H9 (cell line): ENCODE measurements at regions not wholly inside any gene's neighbourhood (a gene's known extent, or its start where the extent isn't known, plus 50 kb on each side); places are given as distances from the start of the nearest gene placed in this dataset.

Source experiments
- DNase-seq: peaks from one replicate; pipeline ENCODE4 v3.0.0-alpha.2; 2017
- H2AFZ ChIP-seq: one replicate; pipeline ENCODE4 v1.6.1; 2013; ENCODE audit warnings: mild to moderate bottlenecking, low read length, control low read depth, moderate library complexity
- H2AK5ac ChIP-seq: 2 replicates; pipeline ENCODE4 v1.6.1; 2013; ENCODE audit warnings: low read length, control low read depth, mixed read lengths; ENCODE audit not compliant: insufficient read length
- H2BK120ac ChIP-seq: one replicate; pipeline ENCODE4 v1.6.1; 2013; ENCODE audit warnings: low read depth, mild to moderate bottlenecking, low read length, control low read depth, inconsistent platforms; ENCODE audit not compliant: poor library complexity, severe bottlenecking
- H2BK12ac ChIP-seq: 2 replicates; pipeline ENCODE4 v1.6.1; 2013; ENCODE audit warnings: low read length, control low read depth, mixed read lengths, low read depth; ENCODE audit not compliant: insufficient read length
- H2BK15ac ChIP-seq: 2 replicates; pipeline ENCODE4 v1.6.1; 2013; ENCODE audit warnings: low read depth, low read length, control low read depth
- H2BK20ac ChIP-seq: one replicate; pipeline ENCODE4 v1.6.1; 2013; ENCODE audit warnings: low read depth, mild to moderate bottlenecking, low read length, control low read depth, inconsistent platforms; ENCODE audit not compliant: poor library complexity, severe bottlenecking
- H2BK5ac ChIP-seq: 2 replicates; pipeline ENCODE4 v1.6.1; 2013; ENCODE audit warnings: low read length, control low read depth, mixed read lengths; ENCODE audit not compliant: insufficient read length
- H3K14ac ChIP-seq: 2 replicates; pipeline ENCODE4 v1.6.1; 2013; ENCODE audit warnings: low read length, control low read depth; ENCODE audit not compliant: insufficient read depth
- H3K18ac ChIP-seq: 2 replicates; pipeline ENCODE4 v1.6.1; 2013; ENCODE audit warnings: low read depth, mild to moderate bottlenecking, mixed read lengths, low read length, control low read depth; ENCODE audit not compliant: insufficient read length
- H3K23ac ChIP-seq: 2 replicates; pipeline ENCODE4 v1.6.1; 2013; ENCODE audit warnings: low read length, control low read depth, mixed read lengths, low read depth; ENCODE audit not compliant: insufficient read length
- H3K23me2 ChIP-seq: 2 replicates; pipeline ENCODE4 v1.6.1; 2013; ENCODE audit warnings: low read depth, mild to moderate bottlenecking, mixed read lengths, low read length, control low read depth; ENCODE audit not compliant: insufficient read length, poor library complexity, severe bottlenecking
- H3K27ac ChIP-seq: 2 replicates; pipeline ENCODE4 v1.5.1; 2013; ENCODE audit warnings: low read length, control low read depth, mixed read lengths, low read depth; ENCODE audit not compliant: insufficient read length
- H3K27me3 ChIP-seq: 2 replicates; pipeline ENCODE4 v1.6.1; 2013; ENCODE audit warnings: low read length, control low read depth, inconsistent platforms; ENCODE audit not compliant: insufficient read depth
- H3K4ac ChIP-seq: 2 replicates; pipeline ENCODE4 v1.6.1; 2013; ENCODE audit warnings: low read depth, mild to moderate bottlenecking, control low read depth, inconsistent platforms, low read length, moderate library complexity
- H3K4me1 ChIP-seq: 2 replicates; pipeline ENCODE4 v1.6.1; 2013; ENCODE audit warnings: low read length, control low read depth, inconsistent platforms; ENCODE audit not compliant: insufficient read depth
- H3K4me2 ChIP-seq: 2 replicates; pipeline ENCODE4 v1.6.1; 2013; ENCODE audit warnings: low read length, control low read depth, mixed read lengths; ENCODE audit not compliant: insufficient read length, insufficient read depth
- H3K56ac ChIP-seq: 2 replicates; pipeline ENCODE4 v1.6.1; 2013; ENCODE audit warnings: low read depth, mild to moderate bottlenecking, mixed read lengths, low read length, control low read depth; ENCODE audit not compliant: insufficient read length
- H3K79me1 ChIP-seq: 2 replicates; pipeline ENCODE4 v1.6.1; 2013; ENCODE audit warnings: low read depth, mild to moderate bottlenecking, moderate library complexity, low read length, control low read depth, inconsistent platforms; ENCODE audit not compliant: insufficient read depth, poor library complexity, severe bottlenecking
- H3K79me2 ChIP-seq: 2 replicates; pipeline ENCODE4 v1.6.1; 2013; ENCODE audit warnings: low read length, control low read depth, inconsistent platforms; ENCODE audit not compliant: insufficient read depth
- H3K9ac ChIP-seq: 2 replicates; pipeline ENCODE4 v1.6.1; 2013; ENCODE audit warnings: low read length, control low read depth, mixed read lengths; ENCODE audit not compliant: insufficient read length; ENCODE audit errors: extremely low read depth
- H3K9me3 ChIP-seq: one replicate; pipeline ENCODE4 v1.6.1; 2013; ENCODE audit warnings: low read depth, low read length, inconsistent platforms; ENCODE audit not compliant: control insufficient read depth
- H3T11ph ChIP-seq: one replicate; pipeline ENCODE4 v1.6.1; 2013; ENCODE audit warnings: mild to moderate bottlenecking, low read length, control low read depth, inconsistent platforms
- H4K20me1 ChIP-seq: one replicate; pipeline ENCODE4 v1.6.1; 2013; ENCODE audit not compliant: control insufficient read depth, insufficient read length, insufficient read depth
- H4K5ac ChIP-seq: 2 replicates; pipeline ENCODE4 v1.6.1; 2013; ENCODE audit warnings: low read depth, mild to moderate bottlenecking, mixed read lengths, low read length, control low read depth; ENCODE audit not compliant: insufficient read length
- H4K8ac ChIP-seq: replicated peaks from 2 replicates; pipeline ENCODE4 v1.6.1; 2013; ENCODE audit warnings: low read length, control low read depth, mixed read lengths, low read depth; ENCODE audit not compliant: insufficient read length
- H4K91ac ChIP-seq: 2 replicates; pipeline ENCODE4 v1.6.1; 2013; ENCODE audit warnings: low read depth, mild to moderate bottlenecking, moderate library complexity, mixed read lengths, low read length, control low read depth; ENCODE audit not compliant: insufficient read length
- H3K27ac Mint-ChIP-seq, 3 experiments: 2 replicates in 2 of 3; 3 replicates in 1 of 3; pipeline ENCODE4 v1.8.0; 2020 to 2021; ENCODE audit warnings: mixed read lengths in 3 of 3, mild to moderate bottlenecking in 1 of 3, moderate library complexity in 1 of 3
- H3K27me3 Mint-ChIP-seq: 2 replicates; pipeline ENCODE4 v1.8.0; 2021; ENCODE audit warnings: low read depth, mild to moderate bottlenecking, moderate library complexity, mixed read lengths
- H3K36me3 Mint-ChIP-seq, 3 experiments: 2 replicates in 2 of 3; 3 replicates in 1 of 3; pipeline ENCODE4 v1.8.0; 2020 to 2021; ENCODE audit warnings: low read depth in 3 of 3, mixed read lengths in 3 of 3; ENCODE audit not compliant: insufficient read depth in 1 of 3
- H3K4me1 Mint-ChIP-seq, 2 experiments: 2 replicates each; pipeline ENCODE4 v1.8.0; 2020; ENCODE audit warnings: mixed read lengths in 2 of 2
- H3K4me3 Mint-ChIP-seq, 2 experiments: 2 replicates in 1 of 2; 3 replicates in 1 of 2; pipeline ENCODE4 v1.8.0; 2020 to 2021; ENCODE audit warnings: mild to moderate bottlenecking in 2 of 2, mixed read lengths in 2 of 2, moderate library complexity in 1 of 2
- H3K9me3 Mint-ChIP-seq, 2 experiments: 2 replicates in 1 of 2; 3 replicates in 1 of 2; pipeline ENCODE4 v1.8.0; 2020; ENCODE audit warnings: mild to moderate bottlenecking in 2 of 2, mixed read lengths in 2 of 2, moderate library complexity in 1 of 2
- CTCF ChIP-seq: fragments of 200-600 bp; sonication (generic); conservative IDR thresholded peaks from 3 replicates; pipeline ENCODE4 v1.8.0; 2021; ENCODE audit warnings: antibody characterized with exemption, mild to moderate bottlenecking
- WGBS: extraction: QIAGEN DNeasy Blood & Tissue Kit; methylation state at CpG from one replicate; pipeline ENCODE4 v1.1.7; 2013; ENCODE audit warnings: missing lambda C conversion rate, low lambda C conversion rate, mixed read lengths; ENCODE audit not compliant: insufficient read length; ENCODE audit errors: extremely low coverage; 5-methylcytosine and 5-hydroxymethylcytosine counted together

- Histone ChIP-seq H3K23me2 (no peaks in the 10 kb centered on the region), H2BK20ac (no peak overlapping the region), H3K79me2 (no peaks in the 10 kb centered on the region), H3K79me1 (no peaks in the 10 kb centered on the region), H4K8ac (no peak overlapping the region), H2AK5ac (no peak overlapping the region), H3K4ac (no peak overlapping the region), H3K27me3 (no peaks in the 10 kb centered on the region), H4K5ac (no peak overlapping the region), H3K4me1 (no peaks in the 10 kb centered on the region), H3K23ac (no peak overlapping the region), H3K9me3 (no peaks in the 10 kb centered on the region), H3K56ac (no peak overlapping the region), H3K14ac (no peak overlapping the region), H2BK12ac (no peak overlapping the region), H2BK5ac (no peak overlapping the region), H4K91ac (no peak overlapping the region), H3K4me2 (no peak overlapping the region), H3T11ph (no peak overlapping the region), H2AFZ (no peak overlapping the region), H2BK120ac (no peak overlapping the region), H3K9ac (no peak overlapping the region), H4K20me1 (no peaks in the 10 kb centered on the region), H2BK15ac (no peak overlapping the region), H3K18ac (no peak overlapping the region), H3K27ac (no peak overlapping the region)
- DNase-seq, result no peak
- Mint-ChIP-seq H3K36me3 (no peaks in the 10 kb centered on the region; a peak in 1 of 7 replicates), H3K4me1 (no peaks in the 10 kb centered on the region), H3K9me3 (no peaks in the 10 kb centered on the region), H3K27ac (no peak overlapping the region), H3K4me3 (no peak overlapping the region), H3K27me3 (peaks cover 9% of the 10 kb centered on the region)
- WGBS, result no CpG with 5 or more reads among the region's 3 CpGs
- TF ChIP-seq CTCF, result no peak
These were observed 117.9 kb upstream of the MPHOSPH6 start for GRCh38 chr16:82287937-82288336.
